Suprapubic skin (tissue), 4 donors: ENCODE measurements at regions not wholly inside any gene's neighbourhood (a gene's known extent, or its start where the extent isn't known, plus 50 kb on each side); places are given as distances from the start of the nearest gene placed in this dataset.

Experiments used
- DNase-seq, 2 donors: peaks; one replicate each; pipeline ENCODE4 v3.0.0-alpha.2; 2019; ENCODE audit warnings: low spot score in 2 of 2
- H3K27ac ChIP-seq: fragments of 200-600 bp; sonication (generic); one replicate; pipeline ENCODE4 v1.5.1; 2019
- H3K27me3 ChIP-seq: fragments of 200-600 bp; sonication (generic); one replicate; pipeline ENCODE4 v1.5.1; 2019
- H3K36me3 ChIP-seq: fragments of 200-600 bp; sonication (generic); one replicate; pipeline ENCODE4 v1.5.1; 2019
- H3K4me1 ChIP-seq: fragments of 200-600 bp; sonication (generic); one replicate; pipeline ENCODE4 v1.5.1; 2019
- H3K4me3 ChIP-seq: fragments of 200-600 bp; sonication (generic); one replicate; pipeline ENCODE4 v1.5.1; 2019; ENCODE audit warnings: mild to moderate bottlenecking
- H3K9me3 ChIP-seq: fragments of 200-600 bp; sonication (generic); one replicate; pipeline ENCODE4 v1.5.1; 2019
- EP300 ChIP-seq: sonication (generic); formaldehyde crosslinking; IDR thresholded peaks from one replicate; pipeline ENCODE4 v1.6.1; 2017; ENCODE audit warnings: antibody characterized with exemption
- POLR2A ChIP-seq, 2 donors: fragments of 450-650 bp; IDR thresholded peaks; one replicate each; pipeline ENCODE4 v1.6.1; 2017; ENCODE audit warnings: antibody characterized with exemption in 2 of 2, mild to moderate bottlenecking in 2 of 2, moderate library complexity in 2 of 2
- POLR2AphosphoS5 ChIP-seq, 3 donors: sonication (generic); formaldehyde crosslinking; IDR thresholded peaks; one replicate each; pipeline ENCODE4 v1.6.1; 2017; ENCODE audit warnings: antibody characterized with exemption in 3 of 3
- WGBS: methylation state at CpG from one replicate; pipeline ENCODE4 v1.1.5; 2018; 5-methylcytosine and 5-hydroxymethylcytosine counted together
- TF ChIP-seq, protein P1 (sequence below), 2 donors: fragments of 200-600 bp in 1 of 2; fragments of 450-650 bp in 1 of 2; sonication (generic) in 1 of 2; IDR thresholded peaks; one replicate each; pipeline ENCODE4 v1.5.1; 2016 to 2019; ENCODE audit warnings: antibody characterized with exemption in 2 of 2, mild to moderate bottlenecking in 1 of 2, moderate library complexity in 1 of 2

DNA sequence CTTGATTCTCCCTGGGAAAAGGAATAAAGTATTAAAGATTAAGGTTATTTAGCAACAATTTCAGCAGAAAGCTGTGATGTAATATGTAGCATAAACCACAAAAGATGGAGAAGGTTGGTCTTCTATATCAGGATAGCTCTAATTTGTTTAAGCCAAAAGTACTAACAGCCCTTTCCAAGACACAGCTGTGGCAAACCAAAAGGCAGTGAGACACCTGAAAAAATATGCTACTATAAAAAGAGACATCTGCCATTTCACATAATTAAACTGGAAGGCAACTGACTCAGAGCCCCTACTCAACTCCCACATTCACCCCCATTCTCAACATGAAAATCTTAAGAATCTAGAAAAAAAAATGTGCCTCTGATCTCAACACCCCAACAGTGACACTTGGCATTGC lies 390.2 kb upstream of the PRICKLE1 start:
- no peak overlapping the region for H3K27ac ChIP-seq
- TF ChIP-seq POLR2AphosphoS5 (IDR thresholded peaks at IDR 0.05), result no peak
- TF ChIP-seq, protein P1, sequence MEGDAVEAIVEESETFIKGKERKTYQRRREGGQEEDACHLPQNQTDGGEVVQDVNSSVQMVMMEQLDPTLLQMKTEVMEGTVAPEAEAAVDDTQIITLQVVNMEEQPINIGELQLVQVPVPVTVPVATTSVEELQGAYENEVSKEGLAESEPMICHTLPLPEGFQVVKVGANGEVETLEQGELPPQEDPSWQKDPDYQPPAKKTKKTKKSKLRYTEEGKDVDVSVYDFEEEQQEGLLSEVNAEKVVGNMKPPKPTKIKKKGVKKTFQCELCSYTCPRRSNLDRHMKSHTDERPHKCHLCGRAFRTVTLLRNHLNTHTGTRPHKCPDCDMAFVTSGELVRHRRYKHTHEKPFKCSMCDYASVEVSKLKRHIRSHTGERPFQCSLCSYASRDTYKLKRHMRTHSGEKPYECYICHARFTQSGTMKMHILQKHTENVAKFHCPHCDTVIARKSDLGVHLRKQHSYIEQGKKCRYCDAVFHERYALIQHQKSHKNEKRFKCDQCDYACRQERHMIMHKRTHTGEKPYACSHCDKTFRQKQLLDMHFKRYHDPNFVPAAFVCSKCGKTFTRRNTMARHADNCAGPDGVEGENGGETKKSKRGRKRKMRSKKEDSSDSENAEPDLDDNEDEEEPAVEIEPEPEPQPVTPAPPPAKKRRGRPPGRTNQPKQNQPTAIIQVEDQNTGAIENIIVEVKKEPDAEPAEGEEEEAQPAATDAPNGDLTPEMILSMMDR (IDR thresholded peaks at IDR 0.05), result no peak
- no peak for TF ChIP-seq EP300
- no peak for TF ChIP-seq POLR2A (IDR thresholded peaks at IDR 0.05)
- H3K4me1 ChIP-seq, result no peaks in the 10 kb centered on the region
- no peaks in the 10 kb centered on the region for H3K36me3 ChIP-seq
- no peak overlapping the region for H3K4me3 ChIP-seq
- no peak for DNase-seq
- no peaks in the 10 kb centered on the region for H3K27me3 ChIP-seq
- H3K9me3 ChIP-seq, result no peaks in the 10 kb centered on the region

DNA sequence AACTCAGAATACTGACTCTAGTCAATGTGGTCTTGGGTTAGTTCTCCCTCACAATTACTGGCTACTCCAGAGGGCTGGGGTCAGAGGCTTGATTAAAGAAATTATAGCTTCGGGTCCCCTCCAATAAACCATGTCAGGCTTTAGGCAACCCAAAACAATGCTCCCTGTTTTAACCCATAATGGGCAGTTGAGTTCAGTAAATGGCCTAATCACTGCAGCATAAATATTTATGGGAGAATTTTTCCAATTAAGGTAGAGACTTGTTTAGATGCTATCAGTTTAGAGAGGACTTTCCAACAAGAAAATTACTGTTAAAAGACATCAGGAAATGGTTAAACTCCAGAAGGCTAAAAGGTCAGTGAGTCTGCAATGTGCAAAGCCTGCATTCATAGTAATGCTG lies 389.2 kb upstream of the PRICKLE1 start:
- H3K36me3 ChIP-seq, result no peaks in the 10 kb centered on the region
- DNase-seq, result no peak
- TF ChIP-seq, protein P1 (IDR thresholded peaks at IDR 0.05), result no peak
- TF ChIP-seq POLR2AphosphoS5 (IDR thresholded peaks at IDR 0.05) (no peak), POLR2A (IDR thresholded peaks at IDR 0.05) (no peak), EP300 (no peak)
- H3K27me3 ChIP-seq, result no peaks in the 10 kb centered on the region
- H3K27ac ChIP-seq, result no peak overlapping the region
- no peaks in the 10 kb centered on the region for H3K4me1 ChIP-seq
- H3K9me3 ChIP-seq, result no peaks in the 10 kb centered on the region
- 64% methylated on average over 1 of the region's 1 CpG for WGBS
- H3K4me3 ChIP-seq, result no peak overlapping the region

DNA sequence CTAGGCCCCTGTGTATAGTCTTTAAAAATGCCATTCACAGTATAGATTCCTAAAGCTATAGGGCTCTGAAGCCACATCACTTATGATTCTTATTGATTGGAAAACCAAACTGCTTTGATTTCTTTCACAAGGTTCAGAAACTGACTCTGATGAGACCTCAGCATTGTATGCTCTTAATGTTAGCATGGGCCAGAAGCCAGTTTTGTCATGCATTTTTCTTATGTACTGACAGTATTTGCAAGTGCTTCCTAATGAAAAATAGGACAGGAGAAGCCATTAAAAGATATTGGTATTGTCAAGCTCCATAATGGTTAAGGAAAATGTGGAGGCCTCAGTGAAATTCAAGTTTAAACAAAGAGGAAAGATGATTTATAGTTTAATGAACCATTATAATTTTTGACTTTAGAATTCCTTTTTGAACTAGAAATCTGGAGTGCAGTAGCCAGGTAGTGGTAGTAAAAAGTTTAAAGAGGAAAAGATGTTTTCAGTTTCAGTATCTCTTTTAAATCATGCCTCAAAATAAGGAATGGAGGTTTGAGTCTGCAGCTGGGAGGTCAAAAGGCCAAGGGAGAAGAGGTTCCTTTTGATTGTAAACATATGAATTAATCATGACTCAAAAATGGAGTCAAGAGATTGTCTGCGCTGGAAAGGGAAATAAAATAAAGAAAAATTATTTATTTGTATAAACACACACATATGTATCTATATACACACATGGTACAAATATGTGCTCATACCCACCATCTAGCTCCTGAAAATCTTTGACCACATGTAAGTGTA lies 388.1 kb upstream of the PRICKLE1 start:
- H3K27ac ChIP-seq, result no peak overlapping the region
- no peaks in the 10 kb centered on the region for H3K9me3 ChIP-seq
- H3K36me3 ChIP-seq, result no peaks in the 10 kb centered on the region
- no peak for TF ChIP-seq EP300
- TF ChIP-seq, protein P1 (IDR thresholded peaks at IDR 0.05), result no peak
- TF ChIP-seq POLR2AphosphoS5 (IDR thresholded peaks at IDR 0.05), result no peak
- TF ChIP-seq POLR2A (IDR thresholded peaks at IDR 0.05), result no peak
- H3K27me3 ChIP-seq, result no peaks in the 10 kb centered on the region
- no peak for DNase-seq
- no peaks in the 10 kb centered on the region for H3K4me1 ChIP-seq
- 39% methylated on average over 1 of the region's 1 CpG for whole genome bisulfite sequencing
- no peak overlapping the region for H3K4me3 ChIP-seq

DNA sequence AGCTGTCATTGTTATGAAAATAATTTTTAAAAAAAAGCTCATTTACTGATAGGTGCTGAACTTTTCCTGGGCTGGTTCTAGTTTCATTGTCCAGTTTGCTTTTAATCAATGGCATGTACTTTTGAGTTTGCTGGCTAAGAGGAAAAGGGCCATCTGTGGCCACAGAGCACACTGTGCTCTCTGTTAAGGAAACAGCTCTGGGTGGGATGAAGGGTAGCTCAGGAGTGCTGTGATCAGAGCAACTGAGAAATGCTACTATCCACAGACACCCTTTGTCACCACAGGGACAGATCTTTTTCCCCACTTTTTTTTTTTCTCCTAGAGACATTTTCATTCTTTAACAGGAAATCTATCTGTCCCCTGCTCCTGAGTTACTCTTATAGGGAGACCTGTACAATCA lies 387.1 kb upstream of the PRICKLE1 start:
- Histone ChIP-seq H3K9me3 (no peaks in the 10 kb centered on the region), H3K27ac (no peak overlapping the region), H3K4me3 (no peak overlapping the region), H3K27me3 (no peaks in the 10 kb centered on the region), H3K36me3 (no peaks in the 10 kb centered on the region), H3K4me1 (no peaks in the 10 kb centered on the region)
- DNase-seq, result no peak
- TF ChIP-seq, protein P1 (IDR thresholded peaks at IDR 0.05), result no peak
- TF ChIP-seq POLR2A (IDR thresholded peaks at IDR 0.05), result no peak
- TF ChIP-seq POLR2AphosphoS5 (IDR thresholded peaks at IDR 0.05), result no peak
- no peak for TF ChIP-seq EP300

DNA sequence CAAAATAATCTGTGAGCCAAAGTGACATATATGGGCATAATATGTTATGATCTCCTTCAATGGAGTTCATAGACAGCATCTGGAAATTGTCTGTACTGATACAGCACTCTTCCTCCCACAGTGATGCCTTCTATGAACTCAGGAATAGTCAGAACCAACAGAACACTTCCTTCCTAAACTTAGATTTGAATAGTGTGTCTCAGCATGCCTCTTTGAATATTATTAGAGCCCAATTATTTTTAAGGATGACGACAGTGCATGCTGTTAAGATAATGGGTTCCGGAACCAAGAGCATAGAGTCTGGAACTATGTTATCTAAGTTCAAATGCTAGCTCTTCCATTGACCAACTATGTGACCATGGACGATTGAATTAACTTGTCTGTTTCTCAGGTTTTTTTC lies 386.6 kb upstream of the PRICKLE1 start:
- no peaks in the 10 kb centered on the region for H3K9me3 ChIP-seq
- H3K36me3 ChIP-seq, result no peaks in the 10 kb centered on the region
- WGBS, result 90% methylated on average over 3 of the region's 3 CpGs
- no peaks in the 10 kb centered on the region for H3K27me3 ChIP-seq
- H3K4me3 ChIP-seq, result no peak overlapping the region
- no peaks in the 10 kb centered on the region for H3K4me1 ChIP-seq
- no peak overlapping the region for H3K27ac ChIP-seq
- TF ChIP-seq POLR2AphosphoS5 (IDR thresholded peaks at IDR 0.05) (no peak), EP300 (no peak), POLR2A (IDR thresholded peaks at IDR 0.05) (no peak)
- TF ChIP-seq, protein P1 (IDR thresholded peaks at IDR 0.05), result no peak
- DNase-seq, result no peak
